Sigmoid colon (tissue), 6 donors: ENCODE measurements at regions not wholly inside any gene's neighbourhood (a gene's known extent, or its start where the extent isn't known, plus 50 kb on each side); places are given as distances from the start of the nearest gene placed in this dataset.

Experiments used
- DNase-seq: peaks from one replicate; pipeline ENCODE4 v3.0.0-alpha.2; 2019
- H3K27ac ChIP-seq, 4 donors: fragments of 200-600 bp; sonication (generic); one replicate each; pipeline ENCODE4 v1.5.1; 2016 to 2019; ENCODE audit warnings: mild to moderate bottlenecking in 1 of 4
- H3K27me3 ChIP-seq, 3 donors: fragments of 200-600 bp; sonication (generic); one replicate each; pipeline ENCODE4 v1.5.1; 2019; ENCODE audit warnings: mild to moderate bottlenecking in 1 of 3
- H3K36me3 ChIP-seq, 4 donors: fragments of 200-600 bp; sonication (generic); one replicate each; pipeline ENCODE4 v1.5.1; 2016 to 2019
- H3K4me1 ChIP-seq, 4 donors: fragments of 200-600 bp; sonication (generic); one replicate each; pipeline ENCODE4 v1.5.1; 2017 to 2019
- H3K4me3 ChIP-seq, 4 donors: fragments of 200-600 bp; sonication (generic); one replicate each; pipeline ENCODE4 v1.5.1; 2017 to 2019; ENCODE audit warnings: mild to moderate bottlenecking in 2 of 4, moderate library complexity in 1 of 4
- H3K9me3 ChIP-seq, 4 donors: fragments of 200-600 bp in 3 of 4; sonication (generic) in 3 of 4; one replicate each; pipeline versions ENCODE4 v1.5.1 to v1.6.1; 2013 to 2019
- EP300 ChIP-seq, 4 donors: sonication (generic); formaldehyde crosslinking; IDR thresholded peaks; one replicate each; pipeline ENCODE4 v1.6.1; 2017; ENCODE audit warnings: antibody characterized with exemption in 4 of 4
- POLR2A ChIP-seq, 2 donors: fragments of 450-650 bp; IDR thresholded peaks; one replicate each; pipeline ENCODE4 v1.6.1; 2016; ENCODE audit warnings: antibody characterized with exemption in 2 of 2, mild to moderate bottlenecking in 2 of 2, moderate library complexity in 2 of 2
- POLR2AphosphoS5 ChIP-seq, 4 donors: sonication (generic); formaldehyde crosslinking; IDR thresholded peaks; one replicate each; pipeline ENCODE4 v1.6.1; 2017; ENCODE audit warnings: antibody characterized with exemption in 4 of 4
- WGBS, 2 donors: extraction: QIAGEN DNeasy Blood & Tissue Kit; methylation state at CpG; one replicate each; pipeline ENCODE4 v1.1.7; 2013; 5-methylcytosine and 5-hydroxymethylcytosine counted together
- intact Hi-C: fragments of 100-400 bp; cut with DNase I; formaldehyde crosslinking; loops from one replicate; pipeline ENCODE4 v1.15.1; 2023
- TF ChIP-seq, protein P1 (sequence below), 4 experiments: fragments of 450-650 bp in 3 of 4; fragments of 200-600 bp in 1 of 4; IDR thresholded peaks; one replicate each; pipeline ENCODE4 v1.5.1; 2016 to 2019; ENCODE audit warnings: antibody characterized with exemption in 4 of 4, mild to moderate bottlenecking in 3 of 4, moderate library complexity in 2 of 4
- donor health status: healthy with polysubstance abuse.
- donor health status: healthy.

DNA sequence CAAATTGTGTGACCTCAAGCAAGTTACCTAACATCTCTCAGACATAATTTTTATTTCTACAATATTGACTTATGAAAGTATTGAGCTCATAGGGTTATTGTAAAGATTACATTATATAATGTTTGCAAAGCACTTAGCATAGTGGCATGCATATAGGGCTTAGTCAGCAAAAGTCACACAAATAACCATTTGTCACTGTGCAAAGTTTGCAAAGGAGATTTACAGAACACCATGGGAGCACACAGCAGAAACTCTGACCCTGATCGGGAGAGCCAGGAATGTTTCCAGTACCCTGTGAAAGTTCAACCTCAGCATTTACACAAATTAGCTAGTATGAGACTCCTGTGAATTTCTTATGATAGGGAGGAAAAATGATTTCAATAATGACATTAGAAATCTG, 804.6 kb upstream of the RAG2 start:
- intact Hi-C loops, result no loop called here
- no peak overlapping the region for H3K4me3 ChIP-seq
- TF ChIP-seq POLR2A (IDR thresholded peaks at IDR 0.05), result no peak
- no peak for TF ChIP-seq POLR2AphosphoS5 (IDR thresholded peaks at IDR 0.05)
- TF ChIP-seq, protein P1, sequence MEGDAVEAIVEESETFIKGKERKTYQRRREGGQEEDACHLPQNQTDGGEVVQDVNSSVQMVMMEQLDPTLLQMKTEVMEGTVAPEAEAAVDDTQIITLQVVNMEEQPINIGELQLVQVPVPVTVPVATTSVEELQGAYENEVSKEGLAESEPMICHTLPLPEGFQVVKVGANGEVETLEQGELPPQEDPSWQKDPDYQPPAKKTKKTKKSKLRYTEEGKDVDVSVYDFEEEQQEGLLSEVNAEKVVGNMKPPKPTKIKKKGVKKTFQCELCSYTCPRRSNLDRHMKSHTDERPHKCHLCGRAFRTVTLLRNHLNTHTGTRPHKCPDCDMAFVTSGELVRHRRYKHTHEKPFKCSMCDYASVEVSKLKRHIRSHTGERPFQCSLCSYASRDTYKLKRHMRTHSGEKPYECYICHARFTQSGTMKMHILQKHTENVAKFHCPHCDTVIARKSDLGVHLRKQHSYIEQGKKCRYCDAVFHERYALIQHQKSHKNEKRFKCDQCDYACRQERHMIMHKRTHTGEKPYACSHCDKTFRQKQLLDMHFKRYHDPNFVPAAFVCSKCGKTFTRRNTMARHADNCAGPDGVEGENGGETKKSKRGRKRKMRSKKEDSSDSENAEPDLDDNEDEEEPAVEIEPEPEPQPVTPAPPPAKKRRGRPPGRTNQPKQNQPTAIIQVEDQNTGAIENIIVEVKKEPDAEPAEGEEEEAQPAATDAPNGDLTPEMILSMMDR (IDR thresholded peaks at IDR 0.05), result no peak
- H3K9me3 ChIP-seq, result peaks cover 0 to 2% (median 0%) of the 10 kb centered on the region in 4 donors
- no peaks in the 10 kb centered on the region for H3K36me3 ChIP-seq
- H3K4me1 ChIP-seq, result no peaks in the 10 kb centered on the region
- WGBS, 2 donors, result 58 to 72% methylated on average over 1 of the region's 1 CpG
- no peak overlapping the region for H3K27ac ChIP-seq
- no peak for DNase-seq
- no peaks in the 10 kb centered on the region for H3K27me3 ChIP-seq

DNA sequence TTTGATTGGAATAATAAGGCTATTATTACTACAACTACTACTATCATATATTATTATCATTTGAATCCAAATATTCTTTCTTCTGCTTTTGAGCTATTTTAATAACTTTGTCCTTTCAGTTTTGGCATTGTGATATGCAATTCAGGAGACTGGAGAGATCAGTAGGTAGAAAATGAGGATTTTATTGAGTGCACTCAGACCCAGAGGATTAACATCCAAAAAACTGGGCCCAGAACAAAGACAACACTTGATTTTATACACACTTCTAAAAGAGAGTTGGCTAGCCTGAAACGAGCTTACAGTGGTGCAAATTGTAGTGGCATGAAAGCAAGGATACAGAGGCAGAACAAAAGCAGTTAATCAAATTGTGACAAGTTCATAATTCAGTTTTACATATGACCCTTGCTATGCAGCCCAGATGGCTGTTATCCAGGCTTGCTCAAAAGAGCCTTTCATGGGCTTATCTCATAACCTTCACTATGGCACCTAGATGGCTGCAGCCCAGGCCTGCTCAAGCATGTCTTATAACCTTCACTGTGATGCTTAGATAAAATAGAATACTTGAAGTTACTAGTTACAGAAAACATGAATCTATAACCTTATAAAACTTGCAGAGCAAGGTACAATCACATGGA, 796.3 kb upstream of the RAG2 start:
- H3K4me1 ChIP-seq, result no peaks in the 10 kb centered on the region
- peaks cover 5 to 11% (median 5%) of the 10 kb centered on the region in 4 donors for H3K9me3 ChIP-seq
- intact Hi-C loops, result no loop called here
- no peak overlapping the region for H3K27ac ChIP-seq
- H3K27me3 ChIP-seq, result no peaks in the 10 kb centered on the region
- no peak for DNase-seq
- H3K36me3 ChIP-seq, result no peaks in the 10 kb centered on the region
- H3K4me3 ChIP-seq, result no peak overlapping the region
- 16 to 57% methylated on average over 1 of the region's 1 CpG for WGBS, 2 donors
- no peak for TF ChIP-seq EP300 (IDR thresholded peaks at IDR 0.05)
- TF ChIP-seq, protein P1 (IDR thresholded peaks at IDR 0.05), result no peak
- TF ChIP-seq POLR2A (IDR thresholded peaks at IDR 0.05), result no peak
- TF ChIP-seq POLR2AphosphoS5 (IDR thresholded peaks at IDR 0.05), result no peak

DNA sequence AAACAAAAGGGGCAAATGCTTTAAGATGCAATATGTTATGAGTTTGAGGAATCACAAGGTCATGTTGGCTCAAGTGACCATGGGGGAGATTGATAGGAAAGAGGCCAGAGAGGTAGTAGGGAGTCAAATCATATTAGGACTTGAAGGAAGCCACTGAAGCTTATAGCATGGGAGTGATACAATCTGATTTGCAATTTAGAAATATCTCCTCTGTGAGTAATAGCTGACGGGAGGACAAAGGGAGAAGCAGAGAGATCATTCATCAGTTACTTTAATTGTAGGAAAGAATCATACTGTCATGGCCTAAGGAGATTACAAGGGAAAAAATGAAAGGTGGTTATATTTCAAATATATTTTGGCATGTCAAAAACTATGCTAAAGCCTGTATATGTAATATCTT, 793.6 kb upstream of the RAG2 start:
- TF ChIP-seq, protein P1 (IDR thresholded peaks at IDR 0.05), result no peak
- no peak for TF ChIP-seq POLR2A (IDR thresholded peaks at IDR 0.05)
- TF ChIP-seq EP300 (IDR thresholded peaks at IDR 0.05), result no peak
- no peak for TF ChIP-seq POLR2AphosphoS5 (IDR thresholded peaks at IDR 0.05)
- no peaks in the 10 kb centered on the region for H3K36me3 ChIP-seq
- peaks cover 5 to 11% (median 5%) of the 10 kb centered on the region in 4 donors for H3K9me3 ChIP-seq
- 85 to 87% methylated on average over 1 of the region's 1 CpG for WGBS, 2 donors
- no peak for DNase-seq
- H3K27ac ChIP-seq, result no peak overlapping the region
- H3K4me3 ChIP-seq, result no peak overlapping the region
- no peaks in the 10 kb centered on the region for H3K4me1 ChIP-seq
- H3K27me3 ChIP-seq, result no peaks in the 10 kb centered on the region
- intact Hi-C loops, result no loop called here

DNA sequence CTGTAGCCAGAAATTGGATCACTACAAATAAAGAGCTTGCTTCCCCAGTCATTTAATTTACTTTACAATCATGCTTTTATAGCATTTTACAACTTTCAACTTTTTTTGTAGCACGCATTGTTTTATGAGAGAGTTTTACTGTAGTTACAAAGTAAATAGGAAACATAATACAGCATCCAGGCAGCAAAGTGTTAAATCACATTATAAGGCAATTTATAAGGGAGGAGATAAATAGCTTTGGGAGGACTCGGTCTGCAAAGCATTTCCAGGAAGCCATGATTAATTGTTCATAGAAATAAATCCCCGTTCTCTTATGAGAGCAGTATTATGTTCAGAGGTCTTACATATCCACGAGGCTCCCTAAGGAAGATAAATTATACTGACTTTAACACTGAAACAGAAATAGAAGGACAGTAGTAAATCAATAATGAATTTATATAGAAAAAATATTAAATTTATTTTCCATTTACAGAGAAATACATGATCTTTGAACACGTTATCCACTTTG, 792.6 kb upstream of the RAG2 start:
- WGBS, 2 donors, result 54 to 60% methylated on average over 5 of the region's 5 CpGs
- Histone ChIP-seq H3K9me3 (peaks cover under 1 to 6% (median 5%) of the 10 kb centered on the region in 4 donors), H3K27ac (no peak overlapping the region), H3K27me3 (no peaks in the 10 kb centered on the region), H3K4me3 (no peak overlapping the region), H3K36me3 (no peaks in the 10 kb centered on the region), H3K4me1 (no peaks in the 10 kb centered on the region)
- intact Hi-C loops, result no loop called here
- TF ChIP-seq POLR2AphosphoS5 (IDR thresholded peaks at IDR 0.05) (no peak), EP300 (IDR thresholded peaks at IDR 0.05) (no peak), POLR2A (IDR thresholded peaks at IDR 0.05) (no peak)
- TF ChIP-seq, protein P1 (IDR thresholded peaks at IDR 0.05), result no peak
- no peak for DNase-seq

DNA sequence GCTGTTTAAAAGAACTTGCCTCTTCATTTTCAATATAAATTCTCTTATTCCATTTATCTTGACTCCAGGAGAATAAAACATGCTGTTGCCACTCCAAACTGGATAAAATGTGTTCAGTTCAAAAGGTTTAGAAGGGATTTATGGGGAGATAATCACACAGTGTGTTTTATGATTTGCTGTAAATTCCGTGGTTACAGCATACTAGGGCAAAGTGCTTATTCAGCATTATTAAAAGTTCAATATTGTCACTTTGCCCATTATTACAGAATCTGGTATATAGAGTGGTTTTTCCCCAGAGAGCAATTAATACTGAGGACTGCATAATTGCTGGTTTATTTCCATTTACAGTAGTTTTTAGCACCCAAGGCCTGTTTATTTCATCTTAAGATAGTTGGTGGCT, 780.9 kb upstream of the RAG2 start:
- H3K27me3 ChIP-seq, result no peaks in the 10 kb centered on the region
- 18 to 45% methylated on average over 1 of the region's 1 CpG for WGBS, 2 donors

More for the DNA sequence above, 780.9 kb upstream of the RAG2 start:
- Histone ChIP-seq H3K9me3 (peaks cover 0 to 12% (median 0%) of the 10 kb centered on the region in 4 donors), H3K27ac (no peak overlapping the region), H3K4me1 (no peaks in the 10 kb centered on the region), H3K36me3 (no peaks in the 10 kb centered on the region), H3K4me3 (no peak overlapping the region)
- TF ChIP-seq, protein P1 (IDR thresholded peaks at IDR 0.05), result no peak
- no peak for TF ChIP-seq POLR2AphosphoS5 (IDR thresholded peaks at IDR 0.05)
- no peak for TF ChIP-seq EP300 (IDR thresholded peaks at IDR 0.05)
- no peak for TF ChIP-seq POLR2A (IDR thresholded peaks at IDR 0.05)
- no peak for DNase-seq
- intact Hi-C loops, result no loop called here
